GM19328 (cell line): ENCODE measurements at regions not wholly inside any gene's neighbourhood (a gene's known extent, or its start where the extent isn't known, plus 50 kb on each side); places are given as distances from the start of the nearest gene placed in this dataset.
"Not testable (repeated sequence)": the region's sequence is repeated elsewhere in the genome, so short reads cannot be mapped to it uniquely, and the experiment has no call there.

Experiments used
- ATAC-seq: cut with Tn5 transposase; IDR thresholded peaks from one replicate; pipeline ENCODE4 v1.9.1; 2021; ENCODE audit warnings: mild to moderate bottlenecking, moderate library complexity; ENCODE audit not compliant: unreplicated experiment

DNA sequence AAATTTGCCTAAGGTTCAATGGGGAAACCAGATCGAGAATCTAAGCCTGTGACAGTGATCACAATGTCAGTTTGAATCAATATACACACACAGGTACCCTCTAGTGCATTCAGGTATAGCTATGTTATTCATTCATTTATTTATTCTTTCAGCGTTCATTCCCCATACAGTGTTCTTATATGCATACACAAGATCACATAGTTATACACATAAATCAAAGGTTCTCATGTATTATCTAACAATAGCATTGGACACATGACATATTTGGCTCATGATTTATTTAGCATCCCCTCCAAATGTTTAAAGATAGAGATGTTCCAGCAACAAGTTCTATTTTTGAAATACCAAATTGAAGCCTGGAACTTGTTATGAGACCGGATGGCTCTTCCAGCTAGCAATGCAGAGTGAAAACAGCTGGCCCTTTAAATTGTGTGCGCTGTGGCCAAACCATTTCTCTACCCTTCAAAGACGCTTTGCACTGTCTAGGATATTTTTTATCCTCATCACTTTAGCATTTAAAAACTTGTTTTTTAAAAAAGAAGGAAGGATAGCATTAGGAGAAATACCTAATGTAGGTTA, 131.0 kb downstream of the ATXN3L start:
- no peak for ATAC-seq

- ATAC-seq, result not testable (repeated sequence)
These were observed 133.2 kb downstream of the ATXN3L start for GRCh38 chrX:13186643-13187042.

GRCh38 chrX:13180807-13181206, 136.4 kb upstream of the FAM9C start:
- ATAC-seq, result no peak

DNA sequence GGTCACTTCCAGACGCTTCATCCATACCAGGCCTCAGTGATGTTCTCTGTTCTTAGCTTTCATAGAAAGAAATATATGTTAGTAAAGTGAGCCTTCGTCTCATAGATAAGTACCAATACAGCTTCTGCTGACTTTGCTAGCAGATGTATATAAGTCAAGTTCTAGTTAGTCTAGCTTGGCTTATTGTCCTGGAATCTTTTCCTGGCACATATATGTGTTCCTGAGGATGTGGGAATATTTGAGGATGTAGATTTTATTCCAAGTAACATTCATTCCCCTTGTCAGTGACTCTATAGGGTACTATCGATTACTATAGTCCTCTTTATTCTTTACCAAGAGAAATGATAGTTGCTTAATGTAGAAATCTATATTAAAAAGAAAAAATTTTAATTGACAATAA, 135.2 kb upstream of the FAM9C start:
- no peak for ATAC-seq

DNA sequence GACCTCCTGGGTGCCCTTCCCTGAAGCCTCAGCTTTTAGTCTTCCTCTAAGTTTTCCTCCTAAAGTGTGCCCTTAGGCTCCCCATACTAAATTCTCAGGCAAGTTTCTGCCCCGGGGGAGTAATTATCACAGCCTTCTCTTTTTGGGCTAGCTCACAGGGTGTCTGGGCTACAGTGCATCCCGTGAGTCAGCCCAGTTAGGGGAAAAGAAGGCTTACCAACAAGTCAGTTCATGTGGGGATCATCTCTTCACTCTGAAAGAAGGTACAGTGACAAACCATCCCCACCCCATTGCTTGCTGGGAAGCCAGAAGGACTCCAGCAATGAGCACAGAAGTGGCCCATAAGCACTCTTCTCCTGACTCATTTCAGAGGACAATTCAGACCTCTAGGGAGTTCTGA, 134.7 kb upstream of the FAM9C start:
- no peak for ATAC-seq

DNA sequence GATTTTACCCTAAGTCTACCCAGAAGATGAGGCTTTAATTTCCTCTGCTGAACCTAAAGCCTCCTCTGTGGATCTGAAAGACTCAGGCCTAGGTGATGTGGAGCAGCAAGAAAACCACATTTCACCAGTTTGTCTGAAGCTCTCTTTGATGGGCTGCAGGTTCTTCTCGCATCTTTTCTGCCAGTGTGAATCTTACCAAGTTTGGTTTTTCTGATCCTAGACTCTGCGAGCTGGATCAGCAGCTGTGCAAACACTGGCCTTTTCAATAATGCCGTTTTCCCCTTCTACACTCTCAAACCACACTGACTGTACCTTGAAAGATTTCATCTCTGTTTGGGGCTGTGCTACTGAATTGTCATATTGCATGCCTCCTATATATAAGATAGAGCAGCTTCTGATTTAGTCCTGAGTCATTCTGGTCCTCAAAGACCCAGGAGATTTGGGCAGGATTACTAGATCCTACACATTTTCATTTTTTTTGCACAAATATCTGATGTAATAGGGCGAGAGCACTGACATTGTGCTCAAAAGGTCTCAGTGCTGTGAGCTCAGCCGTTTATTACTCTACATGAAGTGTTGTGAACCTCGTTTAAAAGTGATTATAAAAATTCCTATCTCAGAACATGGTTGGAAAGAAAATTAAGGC, 133.6 kb upstream of the FAM9C start:
- ATAC-seq, result no peak

DNA sequence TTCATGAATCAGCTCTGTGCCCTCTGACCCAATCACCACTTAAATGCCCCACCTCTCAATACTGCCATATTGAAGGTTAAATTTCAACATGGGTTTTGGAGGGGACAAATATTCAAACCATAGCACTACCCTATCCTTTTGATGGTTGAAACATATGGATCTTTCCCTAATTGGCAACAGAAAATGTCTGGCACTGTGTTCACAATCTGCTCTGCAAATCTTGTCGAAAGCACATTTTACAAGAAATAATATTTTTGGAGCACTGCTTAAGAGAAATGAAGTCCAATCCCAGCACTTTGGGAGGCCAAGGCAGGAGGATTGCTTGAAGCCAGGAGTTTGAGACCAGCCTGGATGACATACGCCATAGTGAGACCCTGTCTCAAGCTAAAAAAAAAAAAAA, 130.6 kb upstream of the FAM9C start:
- ATAC-seq, result no peak

- ATAC-seq, result no peak
These were observed 126.6 kb upstream of the FAM9C start for GRCh38 chrX:13170966-13171558.

- ATAC-seq, result no peak
These were observed 125.3 kb upstream of the FAM9C start for GRCh38 chrX:13169684-13170083.

DNA sequence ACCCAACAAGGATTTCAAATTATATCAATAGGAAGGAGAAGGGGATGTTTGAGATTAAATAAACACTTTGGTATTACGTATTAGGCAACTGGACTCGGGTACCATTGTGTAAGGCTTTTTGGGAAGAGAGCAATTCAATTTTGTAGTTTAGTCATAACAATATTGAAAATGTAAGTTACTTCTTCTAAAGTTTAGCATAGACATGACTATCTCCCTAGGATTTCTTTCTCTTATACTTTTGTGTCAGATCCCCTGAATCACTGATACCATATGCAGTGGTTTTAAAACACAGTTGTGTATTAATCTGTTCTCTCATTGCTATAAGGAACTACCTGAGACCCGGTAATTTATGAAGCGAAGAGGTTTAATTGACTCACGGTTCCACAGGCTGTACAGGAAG, 123.8 kb upstream of the FAM9C start:
- ATAC-seq, result no peak

DNA sequence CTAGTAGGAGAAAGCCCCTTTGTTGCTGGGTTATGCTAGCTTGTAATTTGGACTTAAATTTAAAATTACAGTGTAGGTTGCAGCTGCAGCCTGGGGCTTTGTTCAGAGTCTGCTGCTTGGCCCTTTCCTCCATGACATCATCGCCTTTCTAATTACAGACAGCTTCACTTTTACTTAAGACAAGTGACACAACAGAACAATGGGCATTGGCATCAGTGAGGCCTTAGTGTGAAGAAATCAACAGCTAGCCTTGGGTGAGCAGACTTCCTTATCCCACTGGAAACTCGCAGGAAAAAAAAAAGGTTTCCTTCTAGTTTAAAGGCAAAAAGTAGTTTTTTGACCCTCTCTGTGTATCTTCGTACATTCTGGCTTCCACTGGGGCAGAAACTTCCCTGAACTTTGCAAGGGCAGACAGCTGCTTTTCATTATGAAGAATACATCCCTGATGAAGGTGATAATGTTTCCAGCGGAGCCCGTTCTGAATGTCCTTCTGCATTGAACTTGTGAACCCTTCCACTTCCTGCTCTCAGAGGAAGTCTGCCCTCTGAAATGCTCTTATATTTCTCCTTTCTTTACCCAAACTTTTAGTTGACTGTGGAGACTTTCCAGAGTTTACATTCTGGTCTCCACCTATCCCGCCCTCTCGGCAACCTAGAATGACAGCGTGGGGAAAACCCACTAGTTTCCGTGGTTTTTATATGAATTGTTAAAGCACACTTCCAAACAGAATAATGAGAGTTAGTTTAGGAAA, 123.2 kb upstream of the FAM9C start:
- no peak for ATAC-seq

GRCh38 chrX:13165266-13166189, 121.1 kb upstream of the FAM9C start:
- ATAC-seq, result no peak

- no peak for ATAC-seq
These were observed 120.2 kb upstream of the FAM9C start for GRCh38 chrX:13164611-13165010.

GRCh38 chrX:13162772-13163410, 118.5 kb upstream of the FAM9C start:
- no peak for ATAC-seq

GRCh38 chrX:13159886-13160285, 115.5 kb upstream of the FAM9C start:
- ATAC-seq, result no peak

- ATAC-seq, result no peak
These were observed 114.5 kb upstream of the FAM9C start for GRCh38 chrX:13158911-13159310.

DNA sequence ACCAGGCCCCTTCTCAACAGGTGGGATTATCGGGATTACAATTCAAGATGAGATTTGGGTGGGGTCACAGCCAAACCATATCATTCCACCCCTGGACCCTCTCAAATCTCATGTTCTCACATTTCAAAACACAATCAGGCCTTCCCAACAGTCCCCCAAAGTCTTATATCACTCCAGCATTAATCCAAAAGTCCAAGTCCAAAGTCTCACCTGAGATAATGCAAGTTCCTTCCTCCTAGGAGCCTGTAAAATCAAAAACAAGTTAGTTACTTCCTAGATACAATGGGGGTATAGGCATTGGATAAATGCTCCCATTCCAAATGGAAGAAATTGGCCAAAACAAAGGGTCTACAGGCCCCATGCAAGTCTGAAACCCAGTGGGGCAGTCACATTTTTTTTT, 111.1 kb upstream of the FAM9C start:
- not testable (repeated sequence) for ATAC-seq

DNA sequence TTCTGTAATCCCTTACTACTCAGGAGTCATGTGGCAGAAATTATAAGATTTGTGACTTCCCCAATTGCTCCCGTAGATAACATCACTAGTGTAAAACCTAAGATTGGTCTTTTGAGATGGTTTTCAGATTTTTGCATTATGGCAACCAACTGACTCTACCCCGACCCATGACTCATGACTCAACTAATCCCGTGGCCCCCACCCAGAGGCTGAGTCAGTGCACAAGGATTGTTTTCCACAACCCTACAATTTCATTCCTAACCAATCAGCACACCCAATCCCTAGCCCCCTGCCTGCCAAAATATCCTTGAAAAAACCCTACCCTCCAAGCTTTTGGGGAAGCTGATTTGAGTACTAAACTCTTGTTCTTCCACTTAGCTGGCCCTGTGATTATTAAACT, 109.4 kb upstream of the FAM9C start:
- no peak for ATAC-seq

DNA sequence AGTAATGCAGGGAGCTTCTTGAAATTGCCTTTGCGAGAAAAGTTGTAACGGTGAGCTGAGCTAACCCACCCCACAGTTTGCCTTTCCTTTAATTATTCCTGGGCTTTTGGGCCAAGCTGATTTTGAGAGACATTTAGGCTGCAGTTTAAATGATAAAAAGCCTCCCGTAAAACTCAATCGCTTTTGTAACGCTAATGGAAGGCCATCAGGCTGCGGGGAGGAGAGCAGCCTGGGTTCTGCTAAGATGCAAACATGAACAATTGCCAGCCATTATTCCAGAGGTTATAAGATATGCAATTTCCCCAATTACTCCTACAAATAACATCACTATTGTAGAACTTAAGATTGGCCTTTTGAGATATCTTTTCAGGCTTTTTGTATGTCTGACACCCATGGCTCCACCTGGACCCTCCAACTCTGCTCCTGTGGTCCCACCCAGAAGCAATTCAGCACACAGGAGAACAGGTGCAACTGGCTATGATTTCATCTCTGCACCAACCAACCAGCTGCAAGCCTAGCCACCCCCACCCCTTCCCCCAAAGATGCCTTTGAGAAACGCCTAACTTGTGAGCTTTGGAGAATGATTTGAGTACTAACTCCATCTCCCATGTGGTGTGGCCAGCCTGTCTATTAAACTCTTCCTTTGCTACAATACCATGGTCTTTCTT, 108.2 kb upstream of the FAM9C start:
- no peak for ATAC-seq
